Fibroblast of villous mesenchyme (primary cell): ENCODE measurements at regions not wholly inside any gene's neighbourhood (a gene's known extent, or its start where the extent isn't known, plus 50 kb on each side); places are given as distances from the start of the nearest gene placed in this dataset.

ENCODE experiments used
- DNase-seq: peaks from one replicate; pipeline ENCODE4 v3.0.0-alpha.2; 2010; ENCODE audit warnings: low read depth
- H3K4me3 ChIP-seq: 2 replicates; pipeline ENCODE4 v1.5.1; 2011; ENCODE audit warnings: low read depth, mild to moderate bottlenecking, low read length
- TF ChIP-seq, protein P1 (sequence below): IDR thresholded peaks from 2 replicates; pipeline ENCODE4 v1.5.1; 2012; ENCODE audit warnings: low read depth, mild to moderate bottlenecking, low read length; ENCODE audit not compliant: insufficient read depth

DNA sequence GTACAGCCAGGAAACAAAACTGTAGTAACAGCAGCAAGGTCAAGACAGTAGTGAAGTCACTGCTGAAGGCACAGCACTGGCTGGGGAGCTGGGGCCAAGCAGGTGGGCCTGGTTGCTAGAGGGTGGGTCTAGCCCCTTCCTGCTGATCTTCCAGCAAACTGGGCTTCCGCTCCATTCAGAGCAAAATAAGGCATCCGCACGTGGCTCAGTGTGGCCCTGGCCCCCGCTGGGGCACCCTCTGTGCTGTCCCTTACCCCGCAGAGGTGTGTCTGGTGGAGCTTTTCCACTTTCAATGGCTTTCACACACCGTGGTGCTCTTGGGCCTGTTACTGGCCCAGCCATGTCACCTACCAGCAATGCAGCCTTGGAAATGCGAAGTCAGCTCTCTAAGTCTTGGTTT is 162.4 kb upstream of the B3GAT1 start:
- TF ChIP-seq, protein P1, sequence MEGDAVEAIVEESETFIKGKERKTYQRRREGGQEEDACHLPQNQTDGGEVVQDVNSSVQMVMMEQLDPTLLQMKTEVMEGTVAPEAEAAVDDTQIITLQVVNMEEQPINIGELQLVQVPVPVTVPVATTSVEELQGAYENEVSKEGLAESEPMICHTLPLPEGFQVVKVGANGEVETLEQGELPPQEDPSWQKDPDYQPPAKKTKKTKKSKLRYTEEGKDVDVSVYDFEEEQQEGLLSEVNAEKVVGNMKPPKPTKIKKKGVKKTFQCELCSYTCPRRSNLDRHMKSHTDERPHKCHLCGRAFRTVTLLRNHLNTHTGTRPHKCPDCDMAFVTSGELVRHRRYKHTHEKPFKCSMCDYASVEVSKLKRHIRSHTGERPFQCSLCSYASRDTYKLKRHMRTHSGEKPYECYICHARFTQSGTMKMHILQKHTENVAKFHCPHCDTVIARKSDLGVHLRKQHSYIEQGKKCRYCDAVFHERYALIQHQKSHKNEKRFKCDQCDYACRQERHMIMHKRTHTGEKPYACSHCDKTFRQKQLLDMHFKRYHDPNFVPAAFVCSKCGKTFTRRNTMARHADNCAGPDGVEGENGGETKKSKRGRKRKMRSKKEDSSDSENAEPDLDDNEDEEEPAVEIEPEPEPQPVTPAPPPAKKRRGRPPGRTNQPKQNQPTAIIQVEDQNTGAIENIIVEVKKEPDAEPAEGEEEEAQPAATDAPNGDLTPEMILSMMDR = no peak
- H3K4me3 ChIP-seq = no peak overlapping the region
- no peak for DNase-seq

DNA sequence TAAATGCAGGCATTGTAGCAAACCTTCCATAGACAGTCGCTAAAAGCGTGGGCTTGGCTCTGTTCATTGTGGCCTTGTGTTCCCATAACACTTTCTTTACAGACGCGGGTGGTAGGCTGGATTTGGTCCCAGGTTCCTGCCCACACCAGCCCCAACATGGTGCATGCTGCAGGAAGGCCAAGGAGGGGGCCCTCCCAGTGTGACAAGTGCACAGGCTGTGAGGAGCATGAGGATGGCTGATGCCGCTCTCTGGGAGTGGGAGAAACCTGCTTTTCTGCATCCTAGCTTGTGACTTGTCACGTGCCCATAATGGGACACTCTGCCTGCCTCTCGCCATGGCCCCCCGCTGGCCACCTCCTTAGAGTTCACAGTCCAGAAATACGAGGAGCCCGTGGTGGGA is 161.8 kb upstream of the B3GAT1 start:
- no peak overlapping the region for H3K4me3 ChIP-seq
- TF ChIP-seq, protein P1 = no peak
- no peak for DNase-seq

DNA sequence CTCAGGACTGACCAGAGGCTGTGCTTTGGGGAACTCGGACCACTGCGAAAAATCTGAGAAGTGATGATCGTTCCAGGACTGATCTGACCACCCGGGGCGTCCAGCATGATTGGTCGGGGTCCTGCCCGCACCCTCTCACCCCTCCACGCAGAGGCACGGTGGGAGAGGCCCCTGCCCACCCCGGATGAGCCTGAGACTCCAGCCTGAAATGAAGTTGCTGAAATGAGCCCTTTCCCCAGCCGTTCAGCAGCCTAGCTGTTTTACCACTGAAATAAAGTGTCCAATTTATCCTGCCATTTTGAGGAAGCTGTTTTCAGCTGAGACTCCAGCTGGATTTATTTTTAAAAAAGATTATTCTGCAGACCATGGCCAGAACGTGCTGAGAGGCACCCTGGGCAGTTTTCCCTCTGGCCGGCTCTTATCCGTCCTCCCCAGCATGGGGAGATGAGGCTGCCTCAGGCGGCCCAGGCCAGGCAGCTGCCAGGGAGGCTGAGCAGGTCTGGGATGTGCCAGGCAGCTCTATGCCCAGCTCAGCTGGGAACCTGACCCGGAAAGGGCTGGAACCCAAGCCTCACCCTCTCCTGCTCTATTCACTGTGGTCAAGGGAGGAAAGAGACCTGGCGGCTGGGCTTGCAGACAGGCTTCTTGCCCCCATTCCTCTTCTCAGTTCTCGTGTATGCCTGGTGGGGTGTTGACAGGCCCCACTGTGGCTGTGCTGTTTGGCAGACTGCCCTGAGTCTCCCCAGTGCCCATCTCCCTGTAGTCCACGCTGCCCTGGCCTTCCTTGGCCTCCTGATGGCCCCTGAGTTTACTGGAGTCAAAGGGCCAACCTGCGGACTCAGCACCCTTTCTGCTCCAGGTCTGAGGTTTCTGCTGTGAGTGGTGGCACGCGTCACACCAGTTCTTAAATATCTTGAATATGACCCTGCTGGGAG is 161.0 kb upstream of the B3GAT1 start:
- TF ChIP-seq, protein P1 = no peak
- DNase-seq = no peak
- H3K4me3 ChIP-seq = no peak overlapping the region

DNA sequence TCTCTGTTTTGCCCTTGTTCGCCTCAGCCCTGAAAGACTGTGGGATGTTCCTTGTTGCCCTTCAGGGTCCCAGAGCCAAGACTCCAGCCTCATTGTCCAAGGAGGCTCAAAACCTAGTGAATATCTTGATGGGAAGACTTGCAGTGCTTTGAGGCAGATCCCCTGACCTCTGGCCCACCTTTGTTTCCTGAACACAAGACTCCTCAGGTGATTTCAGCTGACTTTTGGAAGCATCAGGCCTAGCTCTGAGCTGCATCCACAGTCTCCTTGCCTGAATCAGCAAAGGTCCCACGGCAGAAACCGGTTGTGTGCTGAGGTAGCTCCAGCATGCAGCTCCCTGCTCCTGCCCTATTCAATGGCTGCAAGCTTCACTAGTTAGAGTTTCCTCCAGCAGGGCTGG is 159.3 kb upstream of the B3GAT1 start:
- H3K4me3 ChIP-seq = no peak overlapping the region
- no peak for DNase-seq
- TF ChIP-seq, protein P1 = no peak

DNA sequence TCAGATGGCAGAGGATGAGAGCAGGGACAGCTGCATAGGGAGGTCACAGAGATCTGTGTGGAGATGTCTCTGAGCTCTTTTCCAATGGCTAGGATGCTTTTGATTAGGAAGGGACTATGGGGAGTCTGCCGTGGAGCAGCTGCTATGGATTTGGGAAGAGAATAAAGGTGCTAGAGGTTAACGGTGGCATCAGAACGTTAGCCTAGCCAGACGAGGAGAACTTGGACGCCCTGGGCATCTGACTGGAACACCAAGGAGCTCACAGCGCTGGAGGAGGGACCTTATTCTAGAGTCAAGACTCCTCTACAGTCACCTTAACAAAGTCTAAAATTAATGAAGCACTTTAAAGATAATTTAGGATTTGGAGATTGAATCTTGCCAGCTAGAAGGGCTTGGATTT is 157.2 kb upstream of the B3GAT1 start:
- TF ChIP-seq, protein P1 = no peak
- no peak for DNase-seq
- no peak overlapping the region for H3K4me3 ChIP-seq

DNA sequence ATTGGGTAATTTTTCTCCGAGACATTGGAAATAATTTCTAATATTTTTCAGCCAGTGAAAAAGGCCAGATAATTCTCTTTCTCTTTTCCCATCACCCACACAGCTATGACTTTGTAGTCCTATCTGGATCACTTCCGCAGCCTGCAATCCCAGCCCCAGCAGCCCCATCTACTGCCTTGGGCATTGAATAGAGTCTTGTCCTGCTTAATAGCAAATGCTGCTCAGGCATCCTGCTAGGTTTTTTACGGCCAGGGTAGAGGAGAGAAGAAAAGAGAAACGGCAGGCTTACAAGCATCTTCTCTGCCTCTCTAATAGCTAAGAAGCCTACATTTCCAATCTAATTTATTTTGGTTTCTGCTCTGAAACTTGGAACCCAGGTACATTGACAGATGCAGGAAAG is 154.3 kb upstream of the B3GAT1 start:
- TF ChIP-seq, protein P1 = no peak
- H3K4me3 ChIP-seq = no peak overlapping the region

DNA sequence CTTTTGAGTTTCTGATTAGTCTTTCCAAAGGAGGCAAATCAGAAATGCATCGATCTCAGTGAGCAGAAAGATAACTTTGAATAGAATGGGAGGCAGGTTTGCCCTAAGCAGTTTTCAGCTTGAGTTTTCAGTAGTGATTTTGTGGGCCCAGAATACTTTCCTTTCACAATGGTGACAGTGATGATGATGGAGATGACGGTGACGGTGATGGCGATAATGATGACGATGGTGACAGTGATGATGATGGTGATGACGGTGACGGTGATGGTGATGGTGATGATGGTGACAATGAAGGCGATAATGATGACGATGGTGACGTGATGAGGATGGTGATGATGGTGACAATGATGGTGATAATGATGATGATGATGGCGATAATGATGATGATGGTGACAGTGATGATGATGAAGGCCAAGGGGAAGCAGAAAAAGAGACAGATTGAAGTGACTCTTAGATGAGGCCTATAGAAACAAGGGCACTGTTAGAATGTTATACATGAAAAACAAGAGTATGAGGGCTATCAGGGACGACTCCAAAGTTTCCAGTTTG is 153.4 kb upstream of the B3GAT1 start:
- no peak overlapping the region for H3K4me3 ChIP-seq
- TF ChIP-seq, protein P1 = no peak
- no peak for DNase-seq

More for the DNA sequence above, 154.3 kb upstream of the B3GAT1 start:
- DNase-seq = no peak
